GM19463 (cell line): ENCODE measurements at regions not wholly inside any gene's neighbourhood (a gene's known extent, or its start where the extent isn't known, plus 50 kb on each side); places are given as distances from the start of the nearest gene placed in this dataset.
"Not testable (repeated sequence)": the region's sequence is repeated elsewhere in the genome, so short reads cannot be mapped to it uniquely, and the experiment has no call there.

Experiments
- ATAC-seq: cut with Tn5 transposase; IDR thresholded peaks from one replicate; pipeline ENCODE4 v1.9.1; 2021; ENCODE audit warnings: mild to moderate bottlenecking, moderate library complexity; ENCODE audit not compliant: unreplicated experiment

- no peak for ATAC-seq
Observed at GRCh38 chr18:64749884-64750283, 601.0 kb upstream of the LINC00305 start.

DNA sequence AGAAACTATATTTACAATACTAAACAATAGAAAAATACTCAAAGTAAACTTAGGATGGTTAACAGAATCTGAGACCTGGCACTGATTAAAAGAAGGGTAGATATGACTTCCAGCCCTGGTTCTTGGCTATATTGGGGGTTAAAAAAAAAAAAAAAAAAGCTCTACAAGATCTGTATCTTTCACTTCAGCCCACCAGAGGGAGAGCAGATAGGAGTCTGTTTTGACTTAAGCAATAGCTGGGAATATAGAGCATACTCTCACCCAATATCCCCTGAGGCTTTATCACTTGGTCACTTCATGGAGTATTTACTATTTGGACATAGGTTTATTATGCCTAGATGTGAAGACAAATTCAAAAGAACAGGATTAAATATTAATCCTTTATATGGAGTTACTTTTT, 598.9 kb upstream of the LINC00305 start:
- ATAC-seq, result no peak

DNA sequence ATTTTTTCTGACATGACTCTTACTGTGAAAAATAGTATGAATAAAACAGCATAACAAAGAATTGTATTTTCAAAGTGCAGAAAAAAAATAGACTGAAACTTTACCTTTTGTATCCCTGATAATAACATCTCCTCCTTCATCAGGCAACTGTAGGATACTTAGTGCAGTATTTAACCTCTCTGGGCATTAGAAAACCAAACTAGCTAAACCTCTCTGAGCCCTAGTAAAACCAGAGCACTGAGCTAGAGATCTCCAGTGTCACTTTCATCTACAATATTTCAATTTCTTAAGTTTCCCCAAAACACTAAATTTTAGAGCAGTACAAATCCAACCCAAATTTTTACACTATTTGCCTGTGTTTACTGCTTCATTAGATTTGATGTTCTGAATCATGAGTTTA, 594.0 kb upstream of the LINC00305 start:
- no peak for ATAC-seq

- no peak for ATAC-seq
Observed at GRCh38 chr18:64734063-64734462, 585.2 kb upstream of the LINC00305 start.

GRCh38 chr18:64725657-64726056, 576.8 kb upstream of the LINC00305 start:
- ATAC-seq, result not testable (repeated sequence)

GRCh38 chr18:64720781-64721464, 572.0 kb upstream of the LINC00305 start:
- ATAC-seq, result no peak

DNA sequence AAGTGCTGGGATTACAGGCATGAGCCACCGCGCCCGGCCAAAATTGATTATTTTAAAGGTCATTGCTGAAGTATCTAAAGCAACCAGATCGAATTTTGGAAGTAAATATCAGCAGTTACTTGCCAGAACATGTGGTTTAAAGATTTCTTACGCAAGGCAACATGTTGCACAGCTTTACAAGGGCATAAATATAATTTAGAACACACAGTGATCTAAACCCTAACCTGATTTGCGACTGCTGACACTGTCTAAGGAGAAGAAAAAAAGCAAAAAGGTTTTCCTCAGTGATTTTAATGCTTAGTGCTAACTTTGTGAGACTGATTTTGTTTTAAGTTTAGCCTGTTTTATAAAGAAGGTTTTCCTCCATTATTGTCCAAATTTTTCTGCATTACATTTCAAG, 569.9 kb upstream of the LINC00305 start:
- ATAC-seq, result no peak

DNA sequence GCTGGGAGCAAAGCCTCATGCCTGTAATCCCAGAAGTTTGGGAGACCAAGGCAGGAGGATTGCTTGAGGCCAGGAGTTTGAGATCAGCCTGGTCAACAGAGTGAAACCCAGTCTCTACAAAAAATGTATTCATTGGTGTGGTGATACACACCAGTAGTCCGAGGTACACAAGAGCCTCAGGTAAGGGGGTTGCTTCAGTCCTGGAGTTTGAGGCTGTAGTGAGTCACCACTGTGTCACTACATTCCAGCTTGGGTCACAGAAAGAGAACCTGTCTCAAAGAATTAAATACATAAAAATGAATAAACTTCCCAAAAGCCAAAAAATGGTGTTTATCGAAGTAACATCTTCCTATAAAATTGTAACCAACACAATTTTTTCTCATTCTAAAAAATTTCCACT, 568.1 kb upstream of the LINC00305 start:
- no peak for ATAC-seq

DNA sequence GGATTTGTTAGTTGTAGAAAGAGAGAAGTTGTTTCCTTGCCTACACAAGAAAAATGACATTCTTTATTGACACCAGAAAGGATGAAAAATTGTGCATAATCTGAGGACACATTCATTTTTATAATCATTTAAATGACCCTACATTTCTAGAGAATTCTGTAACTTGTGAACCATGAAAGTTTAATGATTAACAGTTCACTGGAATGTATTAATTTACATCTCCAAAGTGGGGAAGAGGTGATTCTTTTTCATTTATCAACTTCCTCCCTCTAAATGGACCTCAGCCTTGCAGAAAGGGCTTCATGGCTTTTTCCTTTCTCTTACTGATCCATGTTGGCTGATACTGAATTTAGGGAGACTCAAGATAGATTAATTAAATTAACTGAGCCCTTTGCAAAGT, 565.2 kb upstream of the LINC00305 start:
- ATAC-seq, result no peak

DNA sequence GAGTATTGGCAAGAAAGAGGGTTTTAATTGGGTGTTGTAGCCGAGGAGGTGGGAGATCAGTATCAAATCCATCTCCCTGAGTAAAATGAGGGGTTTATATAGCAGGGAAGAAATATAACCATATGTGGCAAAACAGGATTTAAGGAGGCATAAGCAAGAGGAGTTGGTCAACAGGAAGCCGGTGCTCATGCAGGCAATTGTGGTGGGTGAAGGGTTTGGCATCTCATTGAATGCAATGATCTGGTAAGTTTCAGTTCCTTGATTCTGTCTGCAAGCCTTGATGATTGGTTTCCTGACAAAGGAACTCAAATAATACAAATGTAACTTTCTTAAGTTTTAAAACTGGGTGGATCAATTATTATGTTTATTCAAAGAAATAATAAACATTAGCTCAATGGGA, 564.4 kb upstream of the LINC00305 start:
- ATAC-seq, result peak; percentile 99

GRCh38 chr18:64712035-64712434, 563.1 kb upstream of the LINC00305 start:
- no peak for ATAC-seq

DNA sequence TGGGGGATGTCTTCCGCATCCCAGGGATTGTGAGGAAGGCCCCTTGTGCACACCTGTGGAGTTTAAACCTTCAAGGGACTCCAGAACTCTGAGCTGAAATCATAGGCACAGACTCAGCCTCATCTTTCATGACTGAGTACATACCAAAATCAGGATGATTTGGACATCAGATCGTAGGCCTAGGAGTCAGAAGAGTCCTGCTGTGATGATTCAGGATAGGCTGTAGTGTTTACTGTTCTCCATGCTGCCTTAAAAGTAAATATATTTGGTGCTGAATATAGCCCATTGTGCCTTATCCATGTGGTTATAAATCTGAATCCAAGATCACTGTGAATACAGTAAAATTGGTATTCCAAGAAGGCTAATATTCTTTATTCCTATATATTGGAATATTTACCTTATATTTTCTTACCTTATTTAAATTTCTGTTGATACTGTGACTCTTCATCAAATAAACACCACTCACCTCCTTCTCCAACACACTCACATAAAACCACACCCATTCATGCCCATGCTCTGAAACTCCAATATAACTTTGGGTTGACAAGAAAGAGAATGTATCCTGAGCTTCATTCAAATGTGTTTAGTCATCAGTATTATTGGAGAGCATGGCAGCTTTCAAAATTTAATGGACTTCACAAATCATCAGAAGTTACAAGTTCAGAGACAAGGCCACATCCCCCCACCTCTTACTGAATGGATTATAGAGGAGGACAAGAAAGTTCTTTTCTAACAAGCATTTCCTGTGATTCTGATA, 561.4 kb upstream of the LINC00305 start:
- ATAC-seq, result no peak

- no peak for ATAC-seq
Observed at GRCh38 chr18:64707052-64707451, 558.2 kb upstream of the LINC00305 start.

- ATAC-seq, result no peak
Observed at GRCh38 chr18:64699081-64699480, 550.2 kb upstream of the LINC00305 start.

GRCh38 chr18:64695851-64696553, 547.1 kb upstream of the LINC00305 start:
- no peak for ATAC-seq

- ATAC-seq, result no peak
Observed at GRCh38 chr18:64693766-64694165, 544.9 kb upstream of the LINC00305 start.

- no peak for ATAC-seq
Observed at GRCh38 chr18:64692826-64693225, 543.9 kb upstream of the LINC00305 start.

- ATAC-seq, result no peak
Observed at GRCh38 chr18:64679121-64679520, 530.2 kb upstream of the LINC00305 start.

DNA sequence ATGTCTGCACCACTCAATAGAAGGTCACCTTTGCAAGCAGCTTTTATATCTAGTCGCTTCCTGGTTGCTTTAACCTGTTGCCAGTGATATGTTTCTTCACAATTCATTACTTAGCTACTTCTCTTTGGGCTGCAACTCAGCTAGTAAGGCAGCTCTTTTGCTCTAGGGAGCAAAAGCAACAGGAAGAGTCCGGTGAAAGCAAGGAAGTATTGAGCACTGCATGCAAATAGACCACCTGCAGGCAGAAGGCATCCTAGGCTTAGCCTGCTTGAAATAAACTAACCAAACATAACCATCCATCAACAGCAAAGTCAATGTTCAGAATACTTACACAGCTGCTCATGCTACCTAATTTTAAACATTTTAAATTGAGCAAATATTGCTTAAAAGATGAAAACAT, 529.2 kb upstream of the LINC00305 start:
- ATAC-seq, result no peak

DNA sequence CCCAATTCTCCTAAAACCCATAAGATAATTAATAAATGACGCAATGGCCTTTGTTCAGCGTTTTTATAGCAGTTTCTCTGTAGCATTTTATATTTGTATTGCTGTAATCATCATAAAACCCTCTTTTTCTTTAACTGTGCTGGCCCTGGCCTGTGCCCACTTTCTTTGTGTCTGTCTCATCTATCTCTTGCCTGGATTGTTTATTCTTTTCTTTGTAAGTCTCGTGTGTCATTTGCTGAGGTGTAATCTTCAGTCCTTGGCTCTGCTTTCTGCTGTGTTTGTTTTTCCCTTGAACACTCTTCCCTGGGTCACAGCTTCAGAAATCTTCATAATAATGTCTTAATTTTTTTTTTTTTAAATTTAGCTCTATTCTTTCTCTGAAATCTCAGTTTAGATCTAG, 525.8 kb upstream of the LINC00305 start:
- ATAC-seq, result no peak

DNA sequence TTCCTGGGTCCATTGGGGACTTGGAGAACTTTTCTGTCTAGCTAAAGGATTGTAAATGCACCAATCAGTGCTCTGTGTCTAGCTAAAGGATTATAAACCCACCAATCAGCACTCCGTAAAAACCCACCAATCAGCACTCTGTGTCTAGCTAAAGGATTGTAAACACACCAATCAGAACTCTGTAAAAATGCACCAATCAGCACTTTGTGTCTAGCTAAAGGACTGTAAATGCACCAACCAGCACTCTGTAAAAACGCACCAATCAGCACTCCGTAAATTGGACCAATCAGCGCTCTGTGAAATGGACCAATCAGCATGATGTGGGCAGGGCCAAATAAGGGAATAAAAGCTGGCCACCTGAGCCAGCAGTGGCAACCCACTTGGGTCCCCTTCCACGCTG, 522.4 kb upstream of the LINC00305 start:
- ATAC-seq, result not testable (repeated sequence)

DNA sequence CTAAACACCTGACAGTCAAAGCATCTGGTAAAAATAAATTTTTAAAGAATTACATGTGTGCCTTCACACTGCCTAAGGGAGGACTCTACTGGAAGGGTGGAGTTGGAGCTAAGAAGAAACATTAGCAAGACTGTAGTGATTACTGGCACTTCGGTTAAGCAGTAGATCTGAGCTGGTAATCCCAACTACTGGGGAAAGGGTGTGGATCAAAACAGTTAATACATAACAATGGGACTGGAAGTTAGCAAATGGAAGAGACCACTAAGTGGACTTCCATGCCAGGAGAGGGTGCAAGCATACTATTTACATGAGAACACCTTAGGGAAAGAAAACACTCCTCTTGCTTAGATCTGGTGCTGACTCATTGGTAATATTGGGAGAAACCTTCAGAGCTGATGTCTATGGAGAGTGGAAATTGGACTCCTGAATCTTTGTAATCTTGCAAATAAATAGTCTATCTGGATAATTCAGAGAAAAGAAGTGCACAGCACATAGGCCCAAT, 519.6 kb upstream of the LINC00305 start:
- no peak for ATAC-seq
